Activated CD4-positive, alpha-beta T cell treated with anti-CD3 and anti-CD28 coated beads, Interleukin-2, Interleukin-6, amounts not matched to agents 100 ng/mL and 50 ng/mL, durations not matched to agents 16 hours and 8 hours (primary cell): ENCODE measurements at regions not wholly inside any gene's neighbourhood (a gene's known extent, or its start where the extent isn't known, plus 50 kb on each side); places are given as distances from the start of the nearest gene placed in this dataset.
"Not testable (repeated sequence)": the region's sequence is repeated elsewhere in the genome, so short reads cannot be mapped to it uniquely, and the experiment has no call there.

Source experiments
- DNase-seq: peaks from one replicate; pipeline ENCODE4 v3.0.0-alpha.2; 2020

- DNase-seq, result no peak
These were observed 458.5 kb downstream of the RBFOX1 start for GRCh38 chr16:7791028-7791590.

GRCh38 chr16:7775072-7775488, 442.4 kb downstream of the RBFOX1 start:
- DNase-seq, result no peak

GRCh38 chr16:7772722-7773121, 440.1 kb downstream of the RBFOX1 start:
- no peak for DNase-seq

- not testable (repeated sequence) for DNase-seq
These were observed 436.4 kb downstream of the RBFOX1 start for GRCh38 chr16:7769091-7769490.

- no peak for DNase-seq
These were observed 432.5 kb downstream of the RBFOX1 start for GRCh38 chr16:7765079-7765550.

- no peak for DNase-seq
These were observed 430.5 kb downstream of the RBFOX1 start for GRCh38 chr16:7763111-7763510.
